Right lobe of liver (tissue), 4 donors: ENCODE measurements at regions not wholly inside any gene's neighbourhood (a gene's known extent, or its start where the extent isn't known, plus 50 kb on each side); places are given as distances from the start of the nearest gene placed in this dataset.

Source experiments
- CTCF ChIP-seq, 4 donors: fragments of 200-600 bp in 3 of 4; fragments of 450-650 bp in 1 of 4; IDR thresholded peaks; one replicate each; pipeline versions ENCODE4 v1.5.1 to v1.8.0; 2016 to 2022; ENCODE audit warnings: antibody characterized with exemption in 4 of 4, mild to moderate bottlenecking in 2 of 4
- POLR2A ChIP-seq: fragments of 450-650 bp; IDR thresholded peaks from one replicate; pipeline ENCODE4 v1.6.1; 2017; ENCODE audit warnings: antibody characterized with exemption, mild to moderate bottlenecking
- donor health status: DM: no; HTN: no; CAD: no.
- donor health status: DM: no; HTN: no; CAD: no.
- donor health status: DM: no; HTN: yes; CAD: no.

- TF ChIP-seq CTCF (IDR thresholded peaks at IDR 0.05), result no peak
- no peak for TF ChIP-seq POLR2A
These were observed 164.5 kb upstream of the CXADR start for GRCh38 chr21:17348357-17348756.
